ENCODE measurements at regions not wholly inside any gene's neighbourhood (a gene's known extent, or its start where the extent isn't known, plus 50 kb on each side); places are given as distances from the start of the nearest gene placed in this dataset.
"Not testable (repeated sequence)": the region's sequence is repeated elsewhere in the genome, so short reads cannot be mapped to it uniquely, and the experiment has no call there.

- TF ChIP-seq CTCF (conservative IDR thresholded peaks at IDR 0.05; ENCODE audit: low read depth, low read length); EZH2 (IDR thresholded peaks at IDR 0.05; ENCODE audit: borderline replicate concordance, low read depth, low read length, poor library complexity, severe bottlenecking): not testable (repeated sequence)
Measured at GRCh38 chr16:88136939-88137338, 185.7 kb downstream of the BANP start.

All from A673 (cell line).